Liver (tissue), 8 donors: ENCODE measurements at regions not wholly inside any gene's neighbourhood (a gene's known extent, or its start where the extent isn't known, plus 50 kb on each side); places are given as distances from the start of the nearest gene placed in this dataset.

Experiments used
- DNase-seq: peaks from one replicate; pipeline ENCODE4 v3.0.0-alpha.2; 2017; ENCODE audit warnings: low spot score
- H3K27ac ChIP-seq, 2 donors: one replicate each; pipeline ENCODE4 v1.7.0; 2013; ENCODE audit warnings: inconsistent platforms in 2 of 2, low read length in 2 of 2, control low read depth in 1 of 2, low read depth in 1 of 2, mild to moderate bottlenecking in 1 of 2
- H3K27me3 ChIP-seq, 4 donors: one replicate each; pipeline versions ENCODE4 v1.6.1 to v1.7.0; 2013; ENCODE audit warnings: low read length in 3 of 4, inconsistent platforms in 1 of 4, mild to moderate bottlenecking in 1 of 4, moderate library complexity in 1 of 4; ENCODE audit not compliant: control insufficient read depth in 4 of 4, insufficient read depth in 4 of 4
- H3K36me3 ChIP-seq, 4 donors: one replicate each; pipeline versions ENCODE4 v1.6.1 to v1.7.0; 2013; ENCODE audit warnings: low read length in 3 of 4, mild to moderate bottlenecking in 3 of 4, low read depth in 1 of 4, moderate library complexity in 1 of 4; ENCODE audit not compliant: control insufficient read depth in 4 of 4, insufficient read depth in 3 of 4
- H3K4me1 ChIP-seq, 4 donors: one replicate each; pipeline versions ENCODE4 v1.6.1 to v1.7.0; 2013; ENCODE audit warnings: low read length in 3 of 4, mild to moderate bottlenecking in 3 of 4, moderate library complexity in 1 of 4; ENCODE audit not compliant: control insufficient read depth in 4 of 4, insufficient read depth in 4 of 4
- H3K4me3 ChIP-seq, 3 donors: one replicate each; pipeline versions ENCODE4 v1.6.1 to v1.7.0; 2013; ENCODE audit warnings: low read length in 3 of 3, control low read depth in 1 of 3, low read depth in 1 of 3, mild to moderate bottlenecking in 1 of 3
- H3K9ac ChIP-seq, 2 donors: one replicate each; pipeline ENCODE4 v1.7.0; 2013; ENCODE audit warnings: low read length in 2 of 2, mild to moderate bottlenecking in 2 of 2, moderate library complexity in 2 of 2, control low read depth in 1 of 2, low read depth in 1 of 2
- H3K9me3 ChIP-seq, 4 donors: one replicate each; pipeline versions ENCODE4 v1.6.1 to v1.7.0; 2013; ENCODE audit warnings: low read length in 3 of 4; ENCODE audit not compliant: control insufficient read depth in 4 of 4
- ATF3 ChIP-seq: IDR thresholded peaks from 2 replicates; pipeline ENCODE4 v1.6.1; 2016; ENCODE audit warnings: antibody characterized with exemption
- CTCF ChIP-seq: fragments of 150-350 bp; IDR thresholded peaks from 2 replicates; pipeline ENCODE4 v1.5.1; 2017; ENCODE audit warnings: improper control_type of control experiment, low read depth, low read length; ENCODE audit not compliant: missing input control
- EGR1 ChIP-seq, 2 donors: IDR thresholded peaks; 2 replicates each; pipeline ENCODE4 v1.6.1; 2016 to 2018; ENCODE audit warnings: antibody characterized with exemption in 2 of 2, low read depth in 2 of 2
- FOXA1 ChIP-seq: IDR thresholded peaks from 2 replicates; pipeline ENCODE4 v1.6.1; 2016; ENCODE audit warnings: antibody characterized with exemption
- FOXA2 ChIP-seq: IDR thresholded peaks from 2 replicates; pipeline ENCODE4 v1.6.1; 2016; ENCODE audit warnings: antibody characterized with exemption
- GABPA ChIP-seq, 2 donors: IDR thresholded peaks in 1 of 2; conservative IDR thresholded peaks in 1 of 2; 2 replicates each; pipeline ENCODE4 v1.6.1; 2016; ENCODE audit warnings: antibody characterized with exemption in 2 of 2, mild to moderate bottlenecking in 1 of 2, moderate library complexity in 1 of 2
- HNF4A ChIP-seq, 2 donors: conservative IDR thresholded peaks; 2 replicates each; pipeline ENCODE4 v1.6.1; 2016; ENCODE audit warnings: antibody characterized with exemption in 2 of 2, mild to moderate bottlenecking in 2 of 2
- HNF4G ChIP-seq: IDR thresholded peaks from 2 replicates; pipeline ENCODE4 v1.6.1; 2016; ENCODE audit warnings: antibody characterized with exemption
- JUND ChIP-seq, 2 donors: IDR thresholded peaks; 2 replicates each; pipeline ENCODE4 v1.6.1; 2016; ENCODE audit warnings: antibody characterized with exemption in 2 of 2
- MAX ChIP-seq: IDR thresholded peaks from 2 replicates; pipeline ENCODE4 v1.6.1; 2016; ENCODE audit warnings: antibody characterized with exemption
- NR2F2 ChIP-seq: IDR thresholded peaks from 2 replicates; pipeline ENCODE4 v1.6.1; 2016; ENCODE audit warnings: antibody characterized with exemption
- RAD21 ChIP-seq, 2 donors: IDR thresholded peaks; 2 replicates each; pipeline ENCODE4 v1.6.1; 2016; ENCODE audit warnings: antibody characterized with exemption in 2 of 2, mild to moderate bottlenecking in 2 of 2
- REST ChIP-seq: IDR thresholded peaks from 2 replicates; pipeline ENCODE4 v1.6.1; 2016; ENCODE audit warnings: antibody characterized with exemption, mild to moderate bottlenecking
- RXRA ChIP-seq, 2 donors: IDR thresholded peaks; 2 replicates each; pipeline ENCODE4 v1.6.1; 2017 to 2018; ENCODE audit warnings: antibody characterized with exemption in 2 of 2, mild to moderate bottlenecking in 1 of 2
- SP1 ChIP-seq: IDR thresholded peaks from 2 replicates; pipeline ENCODE4 v1.6.1; 2018; ENCODE audit warnings: antibody characterized with exemption, mild to moderate bottlenecking
- TAF1 ChIP-seq: conservative IDR thresholded peaks from 2 replicates; pipeline ENCODE4 v1.6.1; 2016; ENCODE audit warnings: antibody characterized with exemption, mild to moderate bottlenecking
- YY1 ChIP-seq: IDR thresholded peaks from 2 replicates; pipeline ENCODE4 v1.6.1; 2016; ENCODE audit warnings: antibody characterized with exemption, mild to moderate bottlenecking
- ZBTB33 ChIP-seq: IDR thresholded peaks from 2 replicates; pipeline ENCODE4 v1.6.1; 2016; ENCODE audit warnings: antibody characterized with exemption
- WGBS: extraction: QIAGEN DNeasy Blood & Tissue Kit; methylation state at CpG from one replicate; pipeline ENCODE4 v1.1.7; 2013; 5-methylcytosine and 5-hydroxymethylcytosine counted together
- donor health status: healthy.
- donor health status: healthy.
- donor health status: healthy.
- donor health status: healthy.
- donor health status: healthy.

GRCh38 chr7:35480806-35481205, 214.1 kb downstream of the HERPUD2 start:
- H3K9me3 ChIP-seq, result peaks cover 0 to 2% (median 0%) of the 10 kb centered on the region in 4 donors
- no peaks in the 10 kb centered on the region for H3K4me1 ChIP-seq
- no peaks in the 10 kb centered on the region for H3K36me3 ChIP-seq
- 77% methylated on average over 3 of the region's 3 CpGs for WGBS
- no peak overlapping the region for H3K4me3 ChIP-seq
- no peak overlapping the region for H3K9ac ChIP-seq
- no peak overlapping the region for H3K27ac ChIP-seq
- no peak for TF ChIP-seq EGR1 (IDR thresholded peaks at IDR 0.05; ENCODE audit: low read depth in 2 of 2)
- no peak for TF ChIP-seq JUND (IDR thresholded peaks at IDR 0.05)
- TF ChIP-seq CTCF, result no peak
- TF ChIP-seq GABPA (IDR thresholded peaks at IDR 0.05 in 1 of 2, conservative IDR thresholded peaks at IDR 0.05 in 1 of 2), result no peak
- TF ChIP-seq ATF3, result no peak
- TF ChIP-seq HNF4G, result no peak
- TF ChIP-seq MAX, result no peak
- no peak for TF ChIP-seq YY1
- no peak for TF ChIP-seq NR2F2
- no peak for TF ChIP-seq TAF1
- no peak for TF ChIP-seq FOXA1
- no peak for TF ChIP-seq ZBTB33
- TF ChIP-seq RXRA (IDR thresholded peaks at IDR 0.05), result no peak
- TF ChIP-seq REST, result no peak
- TF ChIP-seq RAD21 (IDR thresholded peaks at IDR 0.05), result no peak
- TF ChIP-seq FOXA2, result no peak
- TF ChIP-seq HNF4A (conservative IDR thresholded peaks at IDR 0.05), result no peak
- TF ChIP-seq SP1, result no peak
- no peak for DNase-seq
- H3K27me3 ChIP-seq, result no peaks in the 10 kb centered on the region
